ENCODE measurements at regions not wholly inside any gene's neighbourhood (a gene's known extent, or its start where the extent isn't known, plus 50 kb on each side); places are given as distances from the start of the nearest gene placed in this dataset.

DNA sequence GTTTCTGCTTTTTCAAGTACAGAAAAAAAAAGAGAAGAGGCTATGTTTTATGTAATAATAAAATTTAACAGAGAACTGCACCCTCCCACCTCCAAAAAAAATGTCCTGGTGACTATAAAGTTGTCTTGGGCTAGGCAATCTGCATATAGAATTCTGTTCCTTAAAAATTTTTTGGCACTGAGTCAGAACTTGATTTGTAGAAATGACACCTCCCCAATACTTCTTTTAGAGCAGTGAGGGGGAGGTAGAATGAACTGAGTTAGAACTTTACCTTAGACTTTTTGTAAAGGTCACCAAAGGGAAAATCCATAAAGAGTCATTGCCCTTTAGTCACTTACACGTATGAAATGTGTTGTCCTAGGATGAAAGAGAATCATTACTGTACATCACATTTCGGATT, 80.0 kb downstream of the BTG1 start:
- TF ChIP-seq, protein P1, sequence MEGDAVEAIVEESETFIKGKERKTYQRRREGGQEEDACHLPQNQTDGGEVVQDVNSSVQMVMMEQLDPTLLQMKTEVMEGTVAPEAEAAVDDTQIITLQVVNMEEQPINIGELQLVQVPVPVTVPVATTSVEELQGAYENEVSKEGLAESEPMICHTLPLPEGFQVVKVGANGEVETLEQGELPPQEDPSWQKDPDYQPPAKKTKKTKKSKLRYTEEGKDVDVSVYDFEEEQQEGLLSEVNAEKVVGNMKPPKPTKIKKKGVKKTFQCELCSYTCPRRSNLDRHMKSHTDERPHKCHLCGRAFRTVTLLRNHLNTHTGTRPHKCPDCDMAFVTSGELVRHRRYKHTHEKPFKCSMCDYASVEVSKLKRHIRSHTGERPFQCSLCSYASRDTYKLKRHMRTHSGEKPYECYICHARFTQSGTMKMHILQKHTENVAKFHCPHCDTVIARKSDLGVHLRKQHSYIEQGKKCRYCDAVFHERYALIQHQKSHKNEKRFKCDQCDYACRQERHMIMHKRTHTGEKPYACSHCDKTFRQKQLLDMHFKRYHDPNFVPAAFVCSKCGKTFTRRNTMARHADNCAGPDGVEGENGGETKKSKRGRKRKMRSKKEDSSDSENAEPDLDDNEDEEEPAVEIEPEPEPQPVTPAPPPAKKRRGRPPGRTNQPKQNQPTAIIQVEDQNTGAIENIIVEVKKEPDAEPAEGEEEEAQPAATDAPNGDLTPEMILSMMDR (conservative IDR thresholded peaks at IDR 0.05; ENCODE audit: low read depth, low read length), result no peak
- Histone ChIP-seq H3K4me1 (ENCODE audit: low read depth, poor library complexity, severe bottlenecking) (no peaks in the 10 kb centered on the region), H3K79me2 (ENCODE audit: insufficient read depth, low read depth) (no peaks in the 10 kb centered on the region), H2AFZ (ENCODE audit: low read depth) (no peak overlapping the region), H4K20me1 (ENCODE audit: insufficient read depth) (no peaks in the 10 kb centered on the region), H3K4me2 (no peak overlapping the region), H3K36me3 (ENCODE audit: insufficient read depth) (no peaks in the 10 kb centered on the region), H3K9ac (no peak overlapping the region), H3K27me3 (ENCODE audit: insufficient read depth, low read depth) (no peaks in the 10 kb centered on the region), H3K4me3 (IDR thresholded peaks at IDR 0.05; ENCODE audit: insufficient read depth, low read depth, low read length) (no peak overlapping the region), H3K27ac (no peak overlapping the region)

DNA sequence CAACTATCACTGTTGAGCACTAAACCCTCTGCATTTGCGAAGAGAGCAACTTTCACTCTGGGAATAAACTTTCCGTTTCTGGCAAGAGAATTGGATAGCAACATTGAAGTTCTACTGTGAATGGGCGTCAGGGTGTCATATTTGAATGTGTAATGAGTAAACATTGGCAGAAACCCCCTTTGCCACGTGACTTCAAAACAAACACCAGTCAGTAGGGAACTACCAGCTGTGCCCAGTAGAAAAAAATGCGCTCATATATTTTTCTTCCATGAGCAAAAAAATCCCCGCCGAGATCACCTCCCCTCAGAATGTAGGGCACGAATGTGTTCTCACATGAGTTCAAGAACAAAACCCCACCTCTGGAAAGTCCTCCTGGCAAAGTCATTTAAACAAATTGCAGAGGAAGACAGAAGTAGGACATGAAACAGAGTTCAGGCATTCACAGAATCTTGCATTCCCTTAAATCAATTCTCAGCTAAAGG, 80.6 kb downstream of the BTG1 start:
- TF ChIP-seq, protein P1 (conservative IDR thresholded peaks at IDR 0.05; ENCODE audit: low read depth, low read length), result no peak
- no peak overlapping the region for H2AFZ ChIP-seq (ENCODE audit: low read depth)
- H3K9ac ChIP-seq, result no peak overlapping the region
- no peak overlapping the region for H3K27ac ChIP-seq
- no peaks in the 10 kb centered on the region for H3K4me1 ChIP-seq (ENCODE audit: low read depth, poor library complexity, severe bottlenecking)
- H4K20me1 ChIP-seq (ENCODE audit: insufficient read depth), result no peaks in the 10 kb centered on the region
- no peaks in the 10 kb centered on the region for H3K36me3 ChIP-seq (ENCODE audit: insufficient read depth)
- H3K27me3 ChIP-seq (ENCODE audit: insufficient read depth, low read depth), result no peaks in the 10 kb centered on the region
- H3K79me2 ChIP-seq (ENCODE audit: insufficient read depth, low read depth), result no peaks in the 10 kb centered on the region
- no peak overlapping the region for H3K4me3 ChIP-seq (IDR thresholded peaks at IDR 0.05; ENCODE audit: insufficient read depth, low read depth, low read length)
- H3K4me2 ChIP-seq, result no peak overlapping the region

DNA sequence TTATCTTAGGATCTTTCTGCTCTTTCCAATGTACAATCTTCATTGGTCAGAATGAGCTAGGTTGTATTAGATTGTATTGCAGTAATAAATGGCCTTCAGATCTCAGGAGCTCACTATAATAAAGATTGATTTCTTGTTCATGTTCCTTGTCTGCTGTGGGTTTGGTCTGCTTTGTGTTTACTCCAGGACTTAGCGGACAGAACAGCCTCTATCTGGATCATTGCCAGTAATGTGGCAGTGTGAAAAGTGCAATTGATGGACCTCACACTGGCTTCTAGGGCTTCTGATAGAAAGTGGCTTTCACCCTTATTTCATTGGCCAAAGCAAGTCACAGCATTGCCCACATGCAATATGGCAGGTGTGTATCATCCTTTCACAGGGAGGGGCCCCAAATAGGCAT, 81.2 kb downstream of the BTG1 start:
- no peak overlapping the region for H2AFZ ChIP-seq (ENCODE audit: low read depth)
- no peak overlapping the region for H3K27ac ChIP-seq
- H3K4me1 ChIP-seq (ENCODE audit: low read depth, poor library complexity, severe bottlenecking), result no peaks in the 10 kb centered on the region
- TF ChIP-seq, protein P1 (conservative IDR thresholded peaks at IDR 0.05; ENCODE audit: low read depth, low read length), result no peak
- no peak overlapping the region for H3K9ac ChIP-seq
- H4K20me1 ChIP-seq (ENCODE audit: insufficient read depth), result no peaks in the 10 kb centered on the region
- no peaks in the 10 kb centered on the region for H3K79me2 ChIP-seq (ENCODE audit: insufficient read depth, low read depth)
- no peaks in the 10 kb centered on the region for H3K36me3 ChIP-seq (ENCODE audit: insufficient read depth)
- no peak overlapping the region for H3K4me2 ChIP-seq
- no peaks in the 10 kb centered on the region for H3K27me3 ChIP-seq (ENCODE audit: insufficient read depth, low read depth)
- no peak overlapping the region for H3K4me3 ChIP-seq (IDR thresholded peaks at IDR 0.05; ENCODE audit: insufficient read depth, low read depth, low read length)

DNA sequence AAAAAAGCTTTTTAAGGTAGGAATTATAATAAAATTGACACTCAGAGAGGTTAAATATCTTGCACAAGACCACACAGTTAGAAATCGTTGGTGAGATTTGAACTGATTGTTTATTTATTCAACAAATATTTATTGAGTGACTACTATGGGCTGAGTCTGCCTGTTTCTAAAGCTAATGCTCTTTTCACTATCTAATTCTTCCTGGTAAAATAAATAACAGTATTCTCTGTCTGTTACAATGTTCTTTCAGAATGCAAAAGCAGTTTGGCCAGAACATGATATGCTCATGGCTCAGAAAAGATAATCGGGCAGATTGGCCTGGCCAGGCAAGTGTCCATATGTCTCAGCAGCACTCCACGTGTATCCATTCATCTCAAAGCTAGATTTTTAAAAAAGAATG, 82.0 kb downstream of the BTG1 start:
- Histone ChIP-seq H3K9ac (no peak overlapping the region), H3K36me3 (ENCODE audit: insufficient read depth) (no peaks in the 10 kb centered on the region), H3K27ac (no peak overlapping the region), H3K4me3 (IDR thresholded peaks at IDR 0.05; ENCODE audit: insufficient read depth, low read depth, low read length) (no peak overlapping the region), H3K27me3 (ENCODE audit: insufficient read depth, low read depth) (no peaks in the 10 kb centered on the region), H3K79me2 (ENCODE audit: insufficient read depth, low read depth) (no peaks in the 10 kb centered on the region), H2AFZ (ENCODE audit: low read depth) (no peak overlapping the region), H3K4me2 (no peak overlapping the region), H4K20me1 (ENCODE audit: insufficient read depth) (no peaks in the 10 kb centered on the region), H3K4me1 (ENCODE audit: low read depth, poor library complexity, severe bottlenecking) (peaks cover 6% of the 10 kb centered on the region)
- TF ChIP-seq, protein P1 (conservative IDR thresholded peaks at IDR 0.05; ENCODE audit: low read depth, low read length), result no peak

Data from KMS-11 (cell line).